Right cardiac atrium (tissue), 5 donors: ENCODE measurements at regions not wholly inside any gene's neighbourhood (a gene's known extent, or its start where the extent isn't known, plus 50 kb on each side); places are given as distances from the start of the nearest gene placed in this dataset.

Experiments
- ATAC-seq, 2 donors: fragments of 200-7000 bp; cut with Tn5 transposase; one replicate each; pipeline versions ENCODE4 v1.8.0 to v1.9.1; 2020; ENCODE audit warnings: moderate library complexity in 2 of 2, mild to moderate bottlenecking in 1 of 2
- DNase-seq, 3 donors: peaks; one replicate each; pipeline ENCODE4 v3.0.0-alpha.2; 2020
- H3K27ac ChIP-seq: one replicate; pipeline ENCODE4 v1.5.1; 2013; ENCODE audit warnings: mild to moderate bottlenecking, low read length, control low read depth, moderate library complexity
- H3K27me3 ChIP-seq: one replicate; pipeline ENCODE4 v1.6.1; 2013; ENCODE audit not compliant: control insufficient read depth, insufficient read depth
- H3K4me1 ChIP-seq: one replicate; pipeline ENCODE4 v1.6.1; 2013; ENCODE audit warnings: low read length; ENCODE audit not compliant: control insufficient read depth, insufficient read depth
- H3K4me3 ChIP-seq: one replicate; pipeline ENCODE4 v1.5.1; 2013; ENCODE audit warnings: low read length, control low read depth
- H3K9me3 ChIP-seq: one replicate; pipeline ENCODE4 v1.6.1; 2013; ENCODE audit warnings: low read length; ENCODE audit not compliant: control insufficient read depth
- WGBS: extraction: QIAGEN DNeasy Blood & Tissue Kit; methylation state at CpG from one replicate; pipeline ENCODE4 v1.1.7; 2013; 5-methylcytosine and 5-hydroxymethylcytosine counted together
- intact Hi-C, 4 donors: fragments of 100-400 bp; cut with DNase I; formaldehyde crosslinking; loops; one replicate each; pipeline versions ENCODE4 v1.11.0 to v1.14.0; 2022 to 2023
- donor health status: healthy with polysubstance abuse.
- donor health status: DM: no; HTN: yes; CAD: no.
- donor health status: DM: no; HTN: no; CAD: no.
- donor health status: DM: no; HTN: yes; CAD: no; lungs with severe emphysema.
- donor health status: DM: yes; HTN: yes; CAD: no.

- Histone ChIP-seq H3K27me3 (no peaks in the 10 kb centered on the region), H3K4me1 (no peaks in the 10 kb centered on the region), H3K4me3 (no peak overlapping the region), H3K27ac (no peak overlapping the region), H3K9me3 (no peaks in the 10 kb centered on the region)
- DNase-seq, result no peak
- WGBS, result 62% methylated on average over 7 of the region's 7 CpGs
- no peak for ATAC-seq
- intact Hi-C loops, result no loop called here
These were observed 184.9 kb upstream of the ADCY1 start for GRCh38 chr7:45389073-45389872.

- H3K4me1 ChIP-seq, result no peaks in the 10 kb centered on the region
- DNase-seq (no peak), ATAC-seq (no peak)
- WGBS, result 82% methylated on average over 4 of the region's 4 CpGs
- H3K27me3 ChIP-seq, result no peaks in the 10 kb centered on the region
- intact Hi-C loops, result no loop called here
- no peak overlapping the region for H3K27ac ChIP-seq
- no peaks in the 10 kb centered on the region for H3K9me3 ChIP-seq
- H3K4me3 ChIP-seq, result no peak overlapping the region
These were observed 184.0 kb upstream of the ADCY1 start for GRCh38 chr7:45390180-45390579.

DNA sequence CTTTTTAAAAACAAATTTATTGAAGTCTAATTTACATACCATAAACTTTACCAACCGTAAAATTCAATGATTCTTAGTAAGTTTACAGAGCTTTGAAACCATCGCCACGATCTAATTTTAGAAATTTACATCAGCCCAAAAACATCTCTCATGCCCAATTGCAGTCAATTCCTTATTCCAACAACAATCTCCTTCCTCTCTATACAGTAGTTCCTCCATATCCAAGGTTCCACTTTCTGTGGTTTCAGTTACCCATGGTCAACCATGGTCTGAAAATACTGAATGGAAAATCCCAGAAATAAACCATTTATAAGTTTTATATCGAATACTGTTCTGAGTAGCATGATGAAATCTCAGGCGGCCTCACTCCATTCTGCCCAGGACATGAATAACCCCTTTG lies 183.4 kb upstream of the ADCY1 start:
- Histone ChIP-seq H3K27ac (no peak overlapping the region), H3K4me1 (no peaks in the 10 kb centered on the region), H3K4me3 (no peak overlapping the region), H3K27me3 (no peaks in the 10 kb centered on the region), H3K9me3 (no peaks in the 10 kb centered on the region)
- WGBS, result 76% methylated on average over 5 of the region's 5 CpGs
- DNase-seq, result no peak
- intact Hi-C loops, result no loop called here
- ATAC-seq, result no peak

DNA sequence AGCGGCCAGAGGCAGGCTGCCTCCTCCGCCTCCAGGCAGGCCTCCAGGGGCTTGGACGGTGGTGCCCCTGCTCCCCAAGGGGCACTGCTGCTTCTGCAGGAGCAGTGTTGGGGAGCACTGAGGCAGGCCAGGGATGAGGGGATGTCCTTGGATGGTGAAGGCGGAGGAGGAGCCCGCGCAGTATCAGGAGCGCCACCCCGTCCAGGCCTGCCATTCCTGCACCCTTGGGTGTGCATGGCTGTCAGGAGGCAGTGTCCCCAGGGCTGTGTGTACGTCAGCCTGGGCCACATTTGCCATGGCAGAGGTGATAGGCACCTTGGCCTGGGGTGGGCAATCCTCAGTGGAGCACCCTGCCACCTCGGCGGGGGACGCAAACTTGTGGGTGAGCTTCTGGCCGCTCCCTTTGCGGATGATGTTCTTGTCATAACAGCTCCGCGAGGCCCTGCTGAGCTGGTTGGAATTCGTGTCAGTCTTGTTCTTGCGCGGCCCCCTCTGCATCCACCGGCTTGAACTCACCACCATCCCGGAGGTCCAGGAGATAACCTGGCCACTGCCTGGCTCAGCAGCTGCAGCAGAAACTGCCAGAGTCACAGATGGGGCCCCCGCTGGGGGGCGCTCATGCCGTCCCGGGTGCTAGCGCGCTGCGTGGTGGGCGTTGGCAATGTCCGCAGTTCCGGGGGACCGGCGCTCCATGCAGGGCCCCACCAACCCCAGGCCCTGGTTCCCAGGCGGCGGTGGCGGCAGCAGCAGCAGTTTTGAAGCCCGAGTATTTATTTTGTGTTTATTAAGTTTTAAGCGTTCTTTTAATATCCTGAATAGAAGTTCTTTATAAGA lies 182.3 kb upstream of the ADCY1 start:
- DNase-seq (no peak), ATAC-seq (no peak)
- Histone ChIP-seq H3K27me3 (no peaks in the 10 kb centered on the region), H3K27ac (no peak overlapping the region), H3K4me1 (no peaks in the 10 kb centered on the region), H3K9me3 (no peaks in the 10 kb centered on the region), H3K4me3 (no peak overlapping the region)
- 84% methylated on average over 38 of the region's 38 CpGs for WGBS
- intact Hi-C loops, result no loop called here

- H3K4me3 ChIP-seq, result no peak overlapping the region
- WGBS, result 78% methylated on average over 4 of the region's 4 CpGs
- ATAC-seq (no peak), DNase-seq (no peak)
- no peaks in the 10 kb centered on the region for H3K4me1 ChIP-seq
- no peaks in the 10 kb centered on the region for H3K27me3 ChIP-seq
- intact Hi-C loops, result no loop called here
- H3K9me3 ChIP-seq, result no peaks in the 10 kb centered on the region
- no peak overlapping the region for H3K27ac ChIP-seq
These were observed 180.0 kb upstream of the ADCY1 start for GRCh38 chr7:45394117-45394708.

DNA sequence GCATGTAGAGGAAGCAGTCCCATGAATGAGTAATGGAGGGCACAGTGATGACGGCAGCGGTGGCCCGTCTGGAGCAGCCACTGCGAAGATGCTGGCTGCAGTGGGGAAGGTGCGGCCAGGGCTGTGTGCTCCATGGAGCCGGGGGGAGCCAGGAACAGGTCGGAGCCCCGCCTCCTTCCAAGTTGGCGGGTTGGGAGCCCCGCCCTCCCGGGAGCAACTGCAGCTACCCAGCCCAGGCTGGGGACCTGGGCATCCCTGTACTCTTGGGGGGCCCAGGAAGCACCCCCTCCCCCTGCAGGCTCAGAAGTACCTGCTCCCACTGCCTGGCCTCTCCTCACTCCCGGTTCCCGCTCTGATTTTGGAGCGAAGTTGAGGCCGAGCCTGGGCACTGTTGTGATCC lies 175.1 kb upstream of the ADCY1 start:
- ATAC-seq, result peak in 1 of 2 donors; percentile 23
- no peaks in the 10 kb centered on the region for H3K4me1 ChIP-seq
- H3K27ac ChIP-seq, result no peak overlapping the region
- H3K9me3 ChIP-seq, result peaks cover 4% of the 10 kb centered on the region
- no peak overlapping the region for H3K4me3 ChIP-seq
- no peaks in the 10 kb centered on the region for H3K27me3 ChIP-seq
- DNase-seq, result no peak
- 88% methylated on average over 15 of the region's 15 CpGs for WGBS
- intact Hi-C loops, result no loop called here

GRCh38 chr7:45400680-45401079 lies 173.5 kb upstream of the ADCY1 start:
- H3K4me3 ChIP-seq, result no peak overlapping the region
- 83% methylated on average over 7 of the region's 7 CpGs for WGBS
- intact Hi-C loops, result no loop called here

DNA sequence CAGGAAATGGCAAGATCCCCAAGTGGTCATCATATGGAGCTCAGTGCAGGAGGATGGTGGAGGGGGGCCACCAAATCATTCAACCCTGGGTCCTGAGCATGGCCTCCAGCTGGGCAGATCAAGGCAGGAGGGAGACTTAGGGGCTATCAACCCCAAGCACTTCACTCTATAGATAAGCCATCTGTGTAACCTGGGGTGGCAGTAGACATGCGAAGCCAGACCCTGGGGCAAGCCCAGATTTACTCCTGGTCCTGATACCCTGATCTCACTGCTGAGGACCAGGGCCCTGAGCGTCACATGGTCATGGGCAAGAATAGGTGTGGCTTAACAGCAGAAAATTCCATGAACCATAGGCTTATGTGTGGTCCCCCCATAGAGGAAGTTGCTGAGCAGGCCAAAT lies 173.0 kb upstream of the ADCY1 start:
- intact Hi-C loops, result no loop called here
- no peaks in the 10 kb centered on the region for H3K27me3 ChIP-seq
- DNase-seq (no peak), ATAC-seq (no peak)
- WGBS, result 88% methylated on average over 2 of the region's 2 CpGs
- H3K27ac ChIP-seq, result no peak overlapping the region
- H3K4me1 ChIP-seq, result no peaks in the 10 kb centered on the region
- no peak overlapping the region for H3K4me3 ChIP-seq
- peaks cover 4% of the 10 kb centered on the region for H3K9me3 ChIP-seq

More at GRCh38 chr7:45400680-45401079, 173.5 kb upstream of the ADCY1 start:
- H3K9me3 ChIP-seq, result peaks cover 4% of the 10 kb centered on the region
- no peak for DNase-seq
- H3K4me1 ChIP-seq, result no peaks in the 10 kb centered on the region
- no peaks in the 10 kb centered on the region for H3K27me3 ChIP-seq
- ATAC-seq, result no peak
- H3K27ac ChIP-seq, result no peak overlapping the region

GRCh38 chr7:45401851-45402250 lies 172.3 kb upstream of the ADCY1 start:
- DNase-seq (no peak), ATAC-seq (no peak)
- Histone ChIP-seq H3K4me3 (no peak overlapping the region), H3K4me1 (no peaks in the 10 kb centered on the region), H3K9me3 (peaks cover 4% of the 10 kb centered on the region), H3K27me3 (no peaks in the 10 kb centered on the region), H3K27ac (no peak overlapping the region)
- 84% methylated on average over 1 of the region's 1 CpG for WGBS
- intact Hi-C loops, result no loop called here

DNA sequence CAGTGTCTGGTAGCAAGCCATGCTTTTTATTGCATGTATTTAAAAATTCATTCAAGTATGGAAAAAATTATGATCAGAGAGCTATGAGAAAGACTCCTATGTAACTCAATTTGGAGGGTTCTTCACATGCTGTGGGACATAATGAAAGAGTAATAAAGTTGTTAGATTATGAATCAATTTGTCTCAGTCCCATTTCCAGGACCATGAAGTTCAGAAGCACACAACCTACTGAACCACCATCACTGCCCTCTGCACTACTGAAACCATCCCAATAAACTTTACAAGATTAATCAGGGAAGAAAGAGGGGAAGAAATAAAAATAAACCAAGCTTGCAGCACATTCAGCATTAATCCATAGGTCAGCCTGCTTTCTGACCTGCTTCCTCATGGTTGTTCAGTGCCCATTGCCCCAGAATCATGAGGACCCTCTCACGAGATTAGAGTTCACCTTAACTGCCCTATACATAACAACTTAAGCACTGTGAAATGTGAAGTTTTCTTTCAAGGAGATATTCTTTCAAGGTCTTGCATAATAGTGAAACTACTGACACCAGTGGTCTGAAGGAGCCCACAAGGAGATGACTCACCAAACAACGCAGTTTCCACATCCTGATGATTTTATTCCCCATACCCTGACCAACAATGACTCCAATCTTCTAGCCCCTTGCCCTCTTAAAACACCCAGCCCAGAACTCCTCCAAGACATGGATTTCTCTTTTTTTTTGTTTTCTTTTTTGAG lies 171.5 kb upstream of the ADCY1 start:
- DNase-seq (no peak), ATAC-seq (peak; percentile 60 to 73)
- 49% methylated on average over 2 of the region's 2 CpGs for WGBS
- intact Hi-C loops, result no loop called here
- H3K27ac ChIP-seq, result no peak overlapping the region
- no peaks in the 10 kb centered on the region for H3K27me3 ChIP-seq
- H3K4me1 ChIP-seq, result no peaks in the 10 kb centered on the region
- H3K4me3 ChIP-seq, result no peak overlapping the region
- H3K9me3 ChIP-seq, result peaks cover 4% of the 10 kb centered on the region
